ENCODE measurements at regions not wholly inside any gene's neighbourhood (a gene's known extent, or its start where the extent isn't known, plus 50 kb on each side); places are given as distances from the start of the nearest gene placed in this dataset.

GRCh38 chr6:68114463-68115047 lies 520.5 kb upstream of the ADGRB3 start:
- TF ChIP-seq POLR2A (IDR thresholded peaks at IDR 0.05; ENCODE audit: low read depth, low read length) (no peak), POLR2AphosphoS5 (IDR thresholded peaks at IDR 0.05; ENCODE audit: low read depth, low read length) (no peak)

Data from GM12891 (cell line).